Renal cortical epithelial cell (primary cell): ENCODE measurements at regions not wholly inside any gene's neighbourhood (a gene's known extent, or its start where the extent isn't known, plus 50 kb on each side); places are given as distances from the start of the nearest gene placed in this dataset.

Experiments
- DNase-seq: peaks from one replicate; pipeline ENCODE4 v3.0.0-alpha.2; 2011; ENCODE audit warnings: low read depth

GRCh38 chr9:134214386-134214765 lies 50.0 kb upstream of the RNU6ATAC start:
- DNase-seq, result no peak

GRCh38 chr9:134214766-134215419 lies 50.5 kb upstream of the RNU6ATAC start:
- DNase-seq, result no peak

GRCh38 chr9:134215420-134215698 lies 51.0 kb upstream of the RNU6ATAC start:
- no peak for DNase-seq

- no peak for DNase-seq
Observed at GRCh38 chr9:134215699-134216448, 51.5 kb upstream of the RNU6ATAC start.

- no peak for DNase-seq
Observed at GRCh38 chr9:134216449-134216951, 52.1 kb upstream of the RNU6ATAC start.

- DNase-seq, result no peak
Observed at GRCh38 chr9:134216961-134217360, 52.6 kb upstream of the RNU6ATAC start.

GRCh38 chr9:134217431-134218210 lies 53.3 kb upstream of the RNU6ATAC start:
- no peak for DNase-seq

GRCh38 chr9:134218230-134218629 lies 53.9 kb upstream of the RNU6ATAC start:
- DNase-seq, result no peak

- DNase-seq, result no peak
Observed at GRCh38 chr9:134219646-134220060, 55.3 kb upstream of the RNU6ATAC start.

GRCh38 chr9:134220311-134220710 lies 55.9 kb upstream of the RNU6ATAC start:
- DNase-seq, result no peak

- no peak for DNase-seq
Observed at GRCh38 chr9:134221273-134222017, 57.1 kb upstream of the RNU6ATAC start.

GRCh38 chr9:134222018-134222573 lies 57.7 kb upstream of the RNU6ATAC start:
- no peak for DNase-seq

GRCh38 chr9:134223091-134223490 lies 58.7 kb upstream of the RNU6ATAC start:
- no peak for DNase-seq

- no peak for DNase-seq
Observed at GRCh38 chr9:134223591-134224122, 59.3 kb upstream of the RNU6ATAC start.

- no peak for DNase-seq
Observed at GRCh38 chr9:134224127-134224526, 59.8 kb upstream of the RNU6ATAC start.

GRCh38 chr9:134224567-134225093 lies 60.3 kb upstream of the RNU6ATAC start:
- no peak for DNase-seq

GRCh38 chr9:134225186-134225585 lies 60.8 kb upstream of the RNU6ATAC start:
- no peak for DNase-seq

- no peak for DNase-seq
Observed at GRCh38 chr9:134225816-134226215, 61.5 kb upstream of the RNU6ATAC start.

GRCh38 chr9:134226221-134226930 lies 62.0 kb upstream of the RNU6ATAC start:
- no peak for DNase-seq
